HG02763 (cell line): ENCODE measurements at regions not wholly inside any gene's neighbourhood (a gene's known extent, or its start where the extent isn't known, plus 50 kb on each side); places are given as distances from the start of the nearest gene placed in this dataset.

Source experiments
- ATAC-seq: cut with Tn5 transposase; IDR thresholded peaks from one replicate; pipeline ENCODE4 v1.9.1; 2021; ENCODE audit warnings: mild to moderate bottlenecking, moderate library complexity; ENCODE audit not compliant: unreplicated experiment

GRCh38 chr6:99867026-99867425, 127.0 kb downstream of the MCHR2 start:
- no peak for ATAC-seq

GRCh38 chr6:99868074-99868702, 125.8 kb downstream of the MCHR2 start:
- ATAC-seq: peak; percentile 94
